ENCODE measurements at regions not wholly inside any gene's neighbourhood (a gene's known extent, or its start where the extent isn't known, plus 50 kb on each side); places are given as distances from the start of the nearest gene placed in this dataset.

DNA sequence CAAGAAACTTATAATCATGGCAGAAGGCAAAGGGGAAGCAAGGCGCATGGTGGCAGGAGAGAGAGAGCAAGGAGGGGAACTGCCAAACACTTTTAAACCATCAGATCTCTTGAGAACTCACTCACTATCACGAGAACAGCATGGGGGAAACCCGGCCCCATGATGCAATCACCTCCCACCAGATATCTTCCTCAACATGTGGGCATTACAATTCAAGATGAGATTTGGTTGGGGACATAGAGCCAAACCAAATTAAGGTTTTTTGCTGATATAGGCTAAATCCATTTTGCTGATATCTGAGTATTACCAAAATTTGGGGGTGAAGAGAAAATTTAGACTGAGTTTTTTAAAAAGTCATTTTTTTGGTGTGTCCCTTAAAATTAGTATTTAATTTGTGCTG lies 54.9 kb upstream of the TMX1 start:
- TF ChIP-seq, protein P1, sequence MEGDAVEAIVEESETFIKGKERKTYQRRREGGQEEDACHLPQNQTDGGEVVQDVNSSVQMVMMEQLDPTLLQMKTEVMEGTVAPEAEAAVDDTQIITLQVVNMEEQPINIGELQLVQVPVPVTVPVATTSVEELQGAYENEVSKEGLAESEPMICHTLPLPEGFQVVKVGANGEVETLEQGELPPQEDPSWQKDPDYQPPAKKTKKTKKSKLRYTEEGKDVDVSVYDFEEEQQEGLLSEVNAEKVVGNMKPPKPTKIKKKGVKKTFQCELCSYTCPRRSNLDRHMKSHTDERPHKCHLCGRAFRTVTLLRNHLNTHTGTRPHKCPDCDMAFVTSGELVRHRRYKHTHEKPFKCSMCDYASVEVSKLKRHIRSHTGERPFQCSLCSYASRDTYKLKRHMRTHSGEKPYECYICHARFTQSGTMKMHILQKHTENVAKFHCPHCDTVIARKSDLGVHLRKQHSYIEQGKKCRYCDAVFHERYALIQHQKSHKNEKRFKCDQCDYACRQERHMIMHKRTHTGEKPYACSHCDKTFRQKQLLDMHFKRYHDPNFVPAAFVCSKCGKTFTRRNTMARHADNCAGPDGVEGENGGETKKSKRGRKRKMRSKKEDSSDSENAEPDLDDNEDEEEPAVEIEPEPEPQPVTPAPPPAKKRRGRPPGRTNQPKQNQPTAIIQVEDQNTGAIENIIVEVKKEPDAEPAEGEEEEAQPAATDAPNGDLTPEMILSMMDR (IDR thresholded peaks at IDR 0.05) = no peak
- no peak for TF ChIP-seq EZH2 (IDR thresholded peaks at IDR 0.05; ENCODE audit: borderline replicate concordance, insufficient read depth, low read depth, low read length, poor library complexity, severe bottlenecking)
